Astrocyte (in vitro differentiated cells and primary cell): ENCODE measurements at regions not wholly inside any gene's neighbourhood (a gene's known extent, or its start where the extent isn't known, plus 50 kb on each side); places are given as distances from the start of the nearest gene placed in this dataset.

Experiments
- DNase-seq: peaks from one replicate; pipeline ENCODE4 v3.0.0-alpha.2; 2010; ENCODE audit warnings: low read depth
- FAIRE-seq: peaks from 2 replicates; lab custom pipeline; 2011; peaks lifted over from hg19 to GRCh38; lab: Jason Lieb, UNC
- H2AFZ ChIP-seq: 2 replicates; pipeline ENCODE4 v1.6.0; 2012; ENCODE audit warnings: low read depth, low read length, inconsistent platforms
- H3K27ac ChIP-seq: 2 replicates; pipeline ENCODE4 v1.5.1; 2011; ENCODE audit warnings: low read depth, low read length, inconsistent platforms
- H3K27me3 ChIP-seq: 2 replicates; pipeline ENCODE4 v1.6.0; 2011; ENCODE audit warnings: low read length, inconsistent platforms; ENCODE audit not compliant: insufficient read depth
- H3K36me3 ChIP-seq: 2 replicates; pipeline ENCODE4 v1.5.1; 2011; ENCODE audit warnings: low read length, inconsistent platforms; ENCODE audit not compliant: insufficient read depth
- H3K4me1 ChIP-seq: 2 replicates; pipeline ENCODE4 v1.5.1; 2011; ENCODE audit warnings: low read length, inconsistent platforms; ENCODE audit not compliant: insufficient read depth
- H3K4me2 ChIP-seq: 2 replicates; pipeline ENCODE4 v1.6.0; 2012; ENCODE audit warnings: low read length, inconsistent platforms
- H3K4me3 ChIP-seq: 2 replicates; pipeline ENCODE4 v1.5.1; 2011; ENCODE audit warnings: low read depth, mild to moderate bottlenecking, low read length, inconsistent platforms; ENCODE audit not compliant: insufficient read depth
- H3K79me2 ChIP-seq: 2 replicates; pipeline ENCODE4 v1.6.0; 2012; ENCODE audit warnings: mild to moderate bottlenecking, low read length, inconsistent platforms; ENCODE audit not compliant: insufficient read depth
- H3K9ac ChIP-seq: 2 replicates; pipeline ENCODE4 v1.6.0; 2012; ENCODE audit warnings: mild to moderate bottlenecking, low read length, inconsistent platforms
- H3K9me3 ChIP-seq: 2 replicates; pipeline ENCODE4 v1.5.1; 2012; ENCODE audit warnings: low read depth, mild to moderate bottlenecking, low read length, inconsistent platforms; ENCODE audit not compliant: insufficient read depth
- H4K20me1 ChIP-seq: 2 replicates; pipeline ENCODE4 v1.6.0; 2012; ENCODE audit warnings: low read length, inconsistent platforms; ENCODE audit not compliant: insufficient read depth
- H3K27ac Mint-ChIP-seq: one replicate; pipeline ENCODE4 v1.8.0; 2021; ENCODE audit warnings: mild to moderate bottlenecking, mixed read lengths; ENCODE audit not compliant: unreplicated experiment
- H3K27me3 Mint-ChIP-seq: one replicate; pipeline ENCODE4 v1.8.0; 2021; ENCODE audit warnings: low read depth, mixed read lengths; ENCODE audit not compliant: unreplicated experiment
- H3K36me3 Mint-ChIP-seq: one replicate; pipeline ENCODE4 v1.8.0; 2021; ENCODE audit warnings: low read depth, mixed read lengths; ENCODE audit not compliant: unreplicated experiment
- H3K4me1 Mint-ChIP-seq: one replicate; pipeline ENCODE4 v1.8.0; 2021; ENCODE audit warnings: low read depth, mixed read lengths; ENCODE audit not compliant: unreplicated experiment
- H3K4me3 Mint-ChIP-seq: one replicate; pipeline ENCODE4 v1.8.0; 2021; ENCODE audit warnings: mild to moderate bottlenecking, moderate library complexity, mixed read lengths; ENCODE audit not compliant: unreplicated experiment
- H3K9me3 Mint-ChIP-seq: one replicate; pipeline ENCODE4 v1.8.0; 2021; ENCODE audit warnings: mild to moderate bottlenecking, mixed read lengths; ENCODE audit not compliant: unreplicated experiment
- EZH2 ChIP-seq: IDR thresholded peaks from 2 replicates; pipeline ENCODE4 v1.6.1; 2012; ENCODE audit warnings: mild to moderate bottlenecking, low read length, inconsistent platforms; ENCODE audit not compliant: insufficient read depth
- TF ChIP-seq, protein P1 (sequence below): IDR thresholded peaks from 2 replicates; pipeline ENCODE4 v1.5.1; 2011; ENCODE audit warnings: low read depth, mild to moderate bottlenecking, inconsistent platforms, low read length, moderate library complexity; ENCODE audit not compliant: insufficient read depth

DNA sequence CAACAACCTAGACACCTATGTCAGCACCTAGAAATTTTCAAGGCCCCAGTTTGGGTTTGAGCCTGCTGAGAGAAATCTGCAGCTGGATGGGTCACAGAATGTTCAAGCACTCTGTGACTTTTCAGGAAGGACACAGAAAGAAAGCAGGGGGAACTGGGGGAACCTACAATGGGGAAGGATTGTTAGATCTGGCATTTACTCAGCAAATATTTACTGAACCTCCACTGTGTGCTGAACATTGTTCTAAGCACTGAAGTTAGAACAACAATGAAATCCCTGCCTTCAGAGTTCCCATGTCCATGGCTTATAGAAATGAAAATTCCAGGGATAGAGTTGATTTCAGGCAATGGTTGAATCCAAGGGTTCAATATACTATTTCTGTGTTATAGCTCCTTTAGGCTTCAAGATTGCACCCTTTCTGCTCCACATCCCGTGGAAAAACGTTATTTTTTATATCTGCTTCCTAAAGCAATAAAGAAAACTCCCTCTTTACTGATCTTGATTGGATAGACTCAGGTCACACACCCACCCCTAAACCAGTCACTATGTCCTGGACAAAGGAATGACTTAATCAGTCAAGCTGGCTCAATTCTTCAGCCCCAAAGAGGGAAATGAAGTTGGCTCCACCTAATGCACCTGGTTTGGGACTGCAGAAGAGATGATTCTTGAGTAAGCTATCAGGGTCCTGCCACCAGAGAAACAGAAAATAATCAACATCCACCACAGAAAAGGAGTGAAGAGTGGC, 95.1 kb downstream of the OR5AK2 start:
- H3K9me3 Mint-ChIP-seq, result peaks cover 3% of the 10 kb centered on the region
- FAIRE-seq (no peak), DNase-seq (no peak)
- no peak overlapping the region for H3K27ac Mint-ChIP-seq
- no peak overlapping the region for H3K4me3 Mint-ChIP-seq
- Histone ChIP-seq H3K36me3 (no peaks in the 10 kb centered on the region), H3K9ac (no peak overlapping the region), H3K27ac (no peak overlapping the region), H3K4me2 (no peak overlapping the region), H2AFZ (no peak overlapping the region), H3K9me3 (no peaks in the 10 kb centered on the region), H3K27me3 (peaks cover 6% of the 10 kb centered on the region), H4K20me1 (no peaks in the 10 kb centered on the region), H3K4me3 (no peak overlapping the region), H3K79me2 (no peaks in the 10 kb centered on the region), H3K4me1 (no peaks in the 10 kb centered on the region)
- H3K4me1 Mint-ChIP-seq, result peaks cover 1% of the 10 kb centered on the region
- no peaks in the 10 kb centered on the region for H3K27me3 Mint-ChIP-seq
- H3K36me3 Mint-ChIP-seq, result no peaks in the 10 kb centered on the region
- TF ChIP-seq EZH2, result no peak
- TF ChIP-seq, protein P1, sequence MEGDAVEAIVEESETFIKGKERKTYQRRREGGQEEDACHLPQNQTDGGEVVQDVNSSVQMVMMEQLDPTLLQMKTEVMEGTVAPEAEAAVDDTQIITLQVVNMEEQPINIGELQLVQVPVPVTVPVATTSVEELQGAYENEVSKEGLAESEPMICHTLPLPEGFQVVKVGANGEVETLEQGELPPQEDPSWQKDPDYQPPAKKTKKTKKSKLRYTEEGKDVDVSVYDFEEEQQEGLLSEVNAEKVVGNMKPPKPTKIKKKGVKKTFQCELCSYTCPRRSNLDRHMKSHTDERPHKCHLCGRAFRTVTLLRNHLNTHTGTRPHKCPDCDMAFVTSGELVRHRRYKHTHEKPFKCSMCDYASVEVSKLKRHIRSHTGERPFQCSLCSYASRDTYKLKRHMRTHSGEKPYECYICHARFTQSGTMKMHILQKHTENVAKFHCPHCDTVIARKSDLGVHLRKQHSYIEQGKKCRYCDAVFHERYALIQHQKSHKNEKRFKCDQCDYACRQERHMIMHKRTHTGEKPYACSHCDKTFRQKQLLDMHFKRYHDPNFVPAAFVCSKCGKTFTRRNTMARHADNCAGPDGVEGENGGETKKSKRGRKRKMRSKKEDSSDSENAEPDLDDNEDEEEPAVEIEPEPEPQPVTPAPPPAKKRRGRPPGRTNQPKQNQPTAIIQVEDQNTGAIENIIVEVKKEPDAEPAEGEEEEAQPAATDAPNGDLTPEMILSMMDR, result no peak

DNA sequence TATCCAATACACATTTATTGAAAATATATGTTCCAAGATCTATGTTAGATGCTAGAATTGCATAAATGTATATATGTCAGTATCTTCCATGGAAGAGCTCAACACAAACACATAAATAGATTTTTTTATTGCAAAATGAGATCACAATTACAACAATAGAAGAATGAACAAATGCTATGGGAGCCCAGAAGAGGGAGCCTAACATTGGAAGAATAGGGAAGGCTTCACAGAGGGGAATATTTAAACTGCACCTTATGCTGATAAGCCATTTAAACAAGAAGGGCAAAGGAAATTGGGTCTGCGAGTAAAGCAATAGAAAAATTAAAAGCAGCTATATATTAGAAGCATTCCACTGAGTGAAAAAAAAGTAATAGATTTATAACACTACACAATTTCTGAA, 96.1 kb upstream of the LRRC55 start:
- H3K79me2 ChIP-seq, result no peaks in the 10 kb centered on the region
- no peak overlapping the region for H3K9ac ChIP-seq
- H3K4me2 ChIP-seq, result no peak overlapping the region
- Mint-ChIP-seq H3K4me1 (peaks cover 1% of the 10 kb centered on the region), H3K27me3 (no peaks in the 10 kb centered on the region), H3K27ac (no peak overlapping the region), H3K4me3 (no peak overlapping the region), H3K9me3 (no peaks in the 10 kb centered on the region), H3K36me3 (no peaks in the 10 kb centered on the region)
- DNase-seq (no peak), FAIRE-seq (no peak)
- no peaks in the 10 kb centered on the region for H3K4me1 ChIP-seq
- H3K4me3 ChIP-seq, result no peak overlapping the region
- H4K20me1 ChIP-seq, result no peaks in the 10 kb centered on the region
- peaks cover 7% of the 10 kb centered on the region for H3K27me3 ChIP-seq
- no peaks in the 10 kb centered on the region for H3K36me3 ChIP-seq
- TF ChIP-seq EZH2, result no peak
- TF ChIP-seq, protein P1, result no peak
- no peak overlapping the region for H2AFZ ChIP-seq
- no peaks in the 10 kb centered on the region for H3K9me3 ChIP-seq
- no peak overlapping the region for H3K27ac ChIP-seq

DNA sequence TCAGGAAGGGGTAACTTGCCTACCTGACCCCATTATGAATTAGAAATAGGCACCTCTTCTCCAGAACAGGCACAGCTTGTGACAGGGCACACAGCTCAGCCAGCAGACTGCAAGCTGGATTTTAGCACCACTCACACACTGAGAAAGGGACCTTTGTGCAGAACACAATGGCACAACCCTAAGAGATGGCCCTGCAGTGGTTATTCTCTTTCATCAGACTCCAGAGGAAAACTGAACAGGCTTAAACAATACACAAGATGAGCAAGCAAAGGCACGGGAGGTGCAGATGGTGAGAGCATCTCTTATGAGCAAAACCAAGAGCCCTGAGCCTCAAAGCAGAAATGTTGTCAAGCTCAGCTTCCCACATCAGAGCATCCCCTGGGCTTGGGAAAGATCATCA, 93.8 kb upstream of the LRRC55 start:
- no peaks in the 10 kb centered on the region for H3K79me2 ChIP-seq
- no peak for TF ChIP-seq EZH2
- TF ChIP-seq, protein P1, result no peak
- no peak overlapping the region for H2AFZ ChIP-seq
- Mint-ChIP-seq H3K9me3 (no peaks in the 10 kb centered on the region), H3K4me1 (peaks cover 1% of the 10 kb centered on the region), H3K27me3 (peaks cover 6% of the 10 kb centered on the region), H3K36me3 (no peaks in the 10 kb centered on the region), H3K4me3 (no peak overlapping the region), H3K27ac (no peak overlapping the region)
- no peak overlapping the region for H3K27ac ChIP-seq
- H3K27me3 ChIP-seq, result peaks cover 10% of the 10 kb centered on the region
- no peaks in the 10 kb centered on the region for H3K4me1 ChIP-seq
- H3K4me2 ChIP-seq, result no peak overlapping the region
- H4K20me1 ChIP-seq, result no peaks in the 10 kb centered on the region
- H3K9me3 ChIP-seq, result no peaks in the 10 kb centered on the region
- DNase-seq (no peak), FAIRE-seq (no peak)
- H3K36me3 ChIP-seq, result no peaks in the 10 kb centered on the region
- H3K4me3 ChIP-seq, result no peak overlapping the region
- no peak overlapping the region for H3K9ac ChIP-seq
